GM06990 (cell line): ENCODE measurements at regions not wholly inside any gene's neighbourhood (a gene's known extent, or its start where the extent isn't known, plus 50 kb on each side); places are given as distances from the start of the nearest gene placed in this dataset.

Source experiments
- DNase-seq: peaks from one replicate; pipeline ENCODE4 v3.0.0-alpha.2; 2011; ENCODE audit not compliant: insufficient read length; ENCODE audit errors: extremely low read depth
- H3K27me3 ChIP-seq: replicated peaks from 2 replicates; pipeline ENCODE4 v1.6.0; 2011; ENCODE audit warnings: low read length; ENCODE audit not compliant: control insufficient read depth, insufficient read depth
- H3K36me3 ChIP-seq: 2 replicates; pipeline ENCODE4 v1.5.1; 2011; ENCODE audit warnings: low read length; ENCODE audit not compliant: control insufficient read depth, insufficient read depth
- H3K4me3 ChIP-seq: replicated peaks from 2 replicates; pipeline ENCODE4 v1.5.1; 2011; ENCODE audit warnings: low read depth, mild to moderate bottlenecking, control low read depth, low read length
- TF ChIP-seq, protein P1 (sequence below): IDR thresholded peaks from 2 replicates; pipeline ENCODE4 v1.5.1; 2011; ENCODE audit warnings: low read length, control low read depth, mild to moderate bottlenecking, inconsistent platforms; ENCODE audit not compliant: insufficient read depth, poor library complexity, severe bottlenecking

DNA sequence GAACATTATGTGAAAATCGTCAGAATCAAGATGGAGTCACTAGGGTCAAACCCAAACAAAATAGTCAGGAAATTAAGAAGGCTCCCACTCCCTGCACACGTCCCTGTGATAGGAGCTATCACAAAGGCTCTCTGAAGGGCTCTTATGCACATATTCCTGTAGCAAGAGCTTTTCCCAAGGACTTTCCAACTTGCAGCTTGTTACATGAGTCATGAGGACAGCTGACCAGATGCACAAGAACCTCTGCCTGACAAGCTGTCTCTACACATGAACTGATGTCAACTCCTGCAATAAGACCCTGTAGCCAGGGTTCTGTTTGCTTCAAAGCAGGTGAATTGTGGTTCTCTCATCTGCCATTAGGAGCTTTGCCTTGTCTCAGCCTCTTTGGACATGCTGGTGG is 122.4 kb downstream of the OLFM1 start:
- Histone ChIP-seq H3K27me3 (no peaks in the 10 kb centered on the region), H3K36me3 (no peaks in the 10 kb centered on the region), H3K4me3 (no peak overlapping the region)
- no peak for DNase-seq
- TF ChIP-seq, protein P1, sequence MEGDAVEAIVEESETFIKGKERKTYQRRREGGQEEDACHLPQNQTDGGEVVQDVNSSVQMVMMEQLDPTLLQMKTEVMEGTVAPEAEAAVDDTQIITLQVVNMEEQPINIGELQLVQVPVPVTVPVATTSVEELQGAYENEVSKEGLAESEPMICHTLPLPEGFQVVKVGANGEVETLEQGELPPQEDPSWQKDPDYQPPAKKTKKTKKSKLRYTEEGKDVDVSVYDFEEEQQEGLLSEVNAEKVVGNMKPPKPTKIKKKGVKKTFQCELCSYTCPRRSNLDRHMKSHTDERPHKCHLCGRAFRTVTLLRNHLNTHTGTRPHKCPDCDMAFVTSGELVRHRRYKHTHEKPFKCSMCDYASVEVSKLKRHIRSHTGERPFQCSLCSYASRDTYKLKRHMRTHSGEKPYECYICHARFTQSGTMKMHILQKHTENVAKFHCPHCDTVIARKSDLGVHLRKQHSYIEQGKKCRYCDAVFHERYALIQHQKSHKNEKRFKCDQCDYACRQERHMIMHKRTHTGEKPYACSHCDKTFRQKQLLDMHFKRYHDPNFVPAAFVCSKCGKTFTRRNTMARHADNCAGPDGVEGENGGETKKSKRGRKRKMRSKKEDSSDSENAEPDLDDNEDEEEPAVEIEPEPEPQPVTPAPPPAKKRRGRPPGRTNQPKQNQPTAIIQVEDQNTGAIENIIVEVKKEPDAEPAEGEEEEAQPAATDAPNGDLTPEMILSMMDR = no peak

DNA sequence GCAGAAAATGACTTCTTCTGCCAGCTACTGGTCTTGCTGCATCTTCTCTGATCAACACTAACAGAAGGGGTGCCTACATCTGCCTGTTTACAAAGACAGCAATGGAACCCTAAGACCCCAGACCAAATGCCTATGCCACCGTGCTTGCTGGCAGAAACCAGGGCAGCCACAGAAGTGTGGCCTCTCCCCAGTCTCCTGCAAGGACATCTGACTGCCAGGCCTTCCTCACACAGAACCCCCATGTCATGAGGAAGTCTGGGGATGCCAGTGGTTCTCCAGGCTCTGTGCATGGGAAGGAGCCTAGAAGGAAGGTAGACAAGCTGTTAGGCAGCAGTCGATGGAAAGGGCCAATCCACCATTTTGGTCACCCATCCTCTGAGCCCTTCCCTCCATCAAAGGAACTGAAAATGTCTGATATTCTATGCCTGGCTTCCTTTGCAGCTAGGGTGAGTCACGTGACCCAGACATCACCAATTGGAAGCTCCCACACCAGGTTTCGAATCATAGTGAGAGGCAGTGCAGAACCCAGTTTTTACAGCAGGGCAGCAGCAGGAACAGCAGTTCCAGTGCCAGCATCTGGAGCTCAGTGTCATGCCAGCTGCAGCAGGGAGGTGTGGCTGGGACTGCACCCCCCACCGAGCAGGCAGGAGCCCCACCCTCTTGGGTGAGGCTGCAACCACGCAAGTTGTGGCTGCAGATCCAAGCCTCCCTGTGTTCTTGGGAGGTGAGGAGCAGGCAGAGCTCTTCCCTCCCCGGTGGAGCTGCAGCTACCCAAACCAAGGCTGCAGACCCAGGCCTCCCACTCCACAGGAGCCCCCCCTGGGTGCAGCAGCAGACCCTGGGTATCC is 123.4 kb downstream of the OLFM1 start:
- Histone ChIP-seq H3K36me3 (no peaks in the 10 kb centered on the region), H3K4me3 (no peak overlapping the region), H3K27me3 (no peaks in the 10 kb centered on the region)
- no peak for DNase-seq
- TF ChIP-seq, protein P1 = no peak

DNA sequence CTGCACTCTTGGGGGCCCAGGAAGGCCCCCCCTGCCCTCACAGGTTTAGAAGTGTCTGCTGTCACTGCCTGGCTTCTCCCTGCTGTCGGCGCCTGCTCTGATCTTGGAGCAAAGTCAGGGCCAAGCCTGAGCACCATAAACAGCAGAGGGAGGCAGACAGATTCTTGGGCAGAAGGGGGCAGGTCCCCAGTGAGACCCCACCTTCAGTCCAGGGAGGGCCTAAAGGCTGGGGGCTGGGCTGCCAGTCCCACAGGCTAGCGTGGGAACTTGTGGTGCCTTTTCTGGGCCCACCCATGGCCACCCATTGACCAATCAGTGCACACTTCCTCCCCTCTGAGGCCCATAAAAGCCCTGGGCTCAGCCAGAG is 124.0 kb downstream of the OLFM1 start:
- Histone ChIP-seq H3K4me3 (no peak overlapping the region), H3K36me3 (no peaks in the 10 kb centered on the region), H3K27me3 (no peaks in the 10 kb centered on the region)
- TF ChIP-seq, protein P1 = no peak
- DNase-seq = no peak

DNA sequence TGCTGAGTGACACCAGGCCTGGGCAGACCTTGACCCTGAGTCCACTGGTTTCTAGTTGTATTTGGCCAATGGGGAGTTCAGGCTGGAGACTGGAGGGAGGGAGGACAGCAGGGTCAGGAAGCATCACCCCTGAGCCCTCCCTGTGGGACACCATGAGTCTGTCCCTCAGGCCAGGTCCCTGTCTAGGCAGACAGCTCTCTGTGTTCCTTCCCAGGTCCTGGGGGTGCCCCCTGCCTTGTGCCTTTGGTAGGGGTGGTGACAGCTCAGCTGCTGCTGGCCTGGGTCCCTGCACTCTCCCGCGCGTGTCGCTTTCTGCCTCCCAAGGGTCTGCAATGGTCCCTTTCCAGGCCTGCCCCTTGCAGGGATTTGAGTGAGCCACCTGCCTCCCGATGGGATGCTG is 125.5 kb downstream of the OLFM1 start:
- TF ChIP-seq, protein P1 = no peak
- Histone ChIP-seq H3K36me3 (no peaks in the 10 kb centered on the region), H3K4me3 (no peak overlapping the region), H3K27me3 (no peaks in the 10 kb centered on the region)
- DNase-seq = no peak

DNA sequence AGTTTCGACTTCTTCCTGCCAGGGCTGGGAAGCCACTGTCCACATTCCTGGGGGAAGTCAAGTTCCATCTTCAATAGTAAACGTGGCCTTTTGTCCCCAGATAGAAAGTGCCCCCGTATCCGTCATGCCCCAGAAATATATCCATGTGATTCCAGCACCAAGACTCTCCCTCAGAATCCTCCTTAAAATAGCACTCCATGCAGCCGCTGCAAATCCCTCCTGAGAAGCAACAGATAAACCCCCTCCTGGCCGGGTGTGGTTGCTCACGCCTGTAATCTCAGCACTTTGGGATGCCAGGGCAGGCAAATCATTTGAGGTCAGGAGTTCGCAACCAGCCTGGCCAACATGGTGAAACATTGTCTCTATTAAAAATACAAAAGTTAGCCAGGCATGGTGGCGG is 126.1 kb downstream of the OLFM1 start:
- Histone ChIP-seq H3K27me3 (no peaks in the 10 kb centered on the region), H3K36me3 (no peaks in the 10 kb centered on the region), H3K4me3 (no peak overlapping the region)
- TF ChIP-seq, protein P1 = no peak
- DNase-seq = no peak
